Uterus (tissue), 2 donors: ENCODE measurements at regions not wholly inside any gene's neighbourhood (a gene's known extent, or its start where the extent isn't known, plus 50 kb on each side); places are given as distances from the start of the nearest gene placed in this dataset.

Source experiments
- CTCF ChIP-seq, 4 experiments: fragments of 200-600 bp in 2 of 4; fragments of 450-650 bp in 2 of 4; sonication (generic) in 2 of 4; IDR thresholded peaks; one replicate each; pipeline ENCODE4 v1.5.1; 2016 to 2019; ENCODE audit warnings: antibody characterized with exemption in 4 of 4, mild to moderate bottlenecking in 2 of 4, moderate library complexity in 1 of 4
- POLR2A ChIP-seq, 2 donors: fragments of 450-650 bp; IDR thresholded peaks; one replicate each; pipeline ENCODE4 v1.6.1; 2016; ENCODE audit warnings: antibody characterized with exemption in 2 of 2, mild to moderate bottlenecking in 1 of 2, moderate library complexity in 1 of 2

- TF ChIP-seq CTCF (IDR thresholded peaks at IDR 0.05) (no peak), POLR2A (IDR thresholded peaks at IDR 0.05) (no peak)
These were observed 64.6 kb downstream of the ACTBL2 start for GRCh38 chr5:57417971-57418370.
